ENCODE measurements at regions not wholly inside any gene's neighbourhood (a gene's known extent, or its start where the extent isn't known, plus 50 kb on each side); places are given as distances from the start of the nearest gene placed in this dataset.
"Not testable (repeated sequence)": the region's sequence is repeated elsewhere in the genome, so short reads cannot be mapped to it uniquely, and the experiment has no call there.

DNA sequence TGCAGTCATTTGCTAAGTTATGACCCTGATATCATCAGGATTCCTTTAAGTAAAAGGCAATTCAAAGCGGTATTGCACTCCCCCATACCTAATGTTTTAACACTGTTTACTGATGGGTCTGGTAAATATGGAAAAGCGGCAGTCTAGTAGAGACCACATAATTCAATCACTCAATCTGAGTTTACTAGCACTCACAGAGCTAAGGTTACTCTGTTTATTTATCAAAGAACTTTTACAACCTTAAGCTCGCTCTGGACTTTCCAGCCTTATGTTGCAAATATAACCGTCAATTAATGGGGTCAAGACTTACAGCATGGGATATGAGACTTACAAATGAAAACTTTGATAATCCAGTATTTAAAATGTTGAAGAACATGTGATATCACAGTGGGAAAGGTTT is 124.5 kb upstream of the ZCCHC13 start:
- no peak for DNase-seq

DNA sequence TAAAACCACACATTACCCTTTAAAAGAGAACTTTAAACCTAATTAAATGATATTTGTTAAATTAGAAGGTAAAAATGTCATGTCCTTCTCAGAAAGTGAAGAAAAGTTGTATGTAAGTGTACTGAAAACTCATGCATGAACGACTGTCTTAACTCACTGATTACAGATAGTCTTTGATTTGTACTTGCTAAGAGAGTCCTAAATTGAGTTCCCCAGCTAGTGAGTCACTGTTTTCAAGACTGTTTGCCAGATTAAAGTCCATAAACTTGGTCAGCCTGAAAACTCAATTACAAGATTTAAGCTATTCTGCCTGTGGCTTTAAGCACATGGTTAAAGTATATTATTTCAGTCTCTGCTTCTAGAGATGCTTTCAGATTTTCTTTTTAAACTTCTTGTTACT is 124.9 kb upstream of the ZCCHC13 start:
- no peak for DNase-seq

DNA sequence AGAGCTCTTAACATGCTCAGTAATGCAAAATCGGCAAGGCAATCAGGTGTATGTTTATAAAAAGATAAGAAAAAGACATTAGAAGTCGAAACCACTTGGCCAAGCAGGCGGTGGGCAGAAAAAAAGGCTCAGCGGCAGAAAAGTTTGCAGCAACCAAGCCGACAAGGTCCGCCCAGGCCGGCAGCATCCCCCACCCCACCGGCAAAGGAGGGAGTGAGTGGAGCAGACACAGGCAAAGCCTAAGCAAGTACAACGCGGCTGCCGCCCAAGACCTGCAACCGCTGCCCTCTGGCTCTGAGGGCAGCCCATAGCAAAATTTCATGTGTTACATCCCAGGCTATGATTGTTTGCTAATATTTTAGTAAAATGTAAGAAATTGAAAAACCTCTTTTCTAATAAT is 125.4 kb upstream of the ZCCHC13 start:
- no peak for DNase-seq

DNA sequence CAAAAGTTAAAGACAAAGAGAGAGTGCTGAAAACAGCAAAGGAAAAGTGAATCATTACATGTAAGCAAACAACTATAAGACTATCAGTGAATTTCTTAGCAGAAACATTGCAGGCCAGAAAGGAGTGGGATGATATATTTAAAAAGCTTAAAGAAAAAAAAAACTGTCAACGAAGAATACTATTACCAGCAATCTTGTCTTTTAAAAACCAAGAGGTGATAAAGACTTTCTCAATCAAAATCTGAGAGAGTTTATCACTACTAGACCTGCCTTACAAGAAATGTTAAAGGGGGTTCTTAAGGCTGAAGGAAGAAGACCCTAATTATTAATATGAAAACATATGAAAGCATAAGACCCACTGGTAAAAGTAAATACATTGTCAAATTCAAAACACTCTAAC is 132.5 kb upstream of the ZCCHC13 start:
- DNase-seq = no peak

DNA sequence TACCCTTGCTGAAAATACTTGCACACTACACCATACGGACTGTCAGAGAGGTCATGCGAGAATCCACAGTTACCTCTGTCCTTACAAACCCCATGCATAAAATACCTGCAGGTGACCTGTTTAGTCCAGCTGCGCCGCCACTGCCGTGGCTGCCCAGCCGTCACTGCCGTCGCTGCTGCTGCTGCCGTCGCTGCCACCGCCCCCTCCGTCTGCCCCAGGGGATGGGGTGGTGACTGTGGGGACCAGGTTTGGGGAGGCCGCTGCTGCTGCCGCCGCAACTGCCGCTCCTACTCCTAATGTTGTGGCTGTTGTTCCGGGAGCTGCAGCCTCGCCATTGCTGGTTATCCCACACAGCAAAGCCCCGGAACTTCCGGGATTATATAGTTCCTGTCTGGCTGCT is 141.8 kb upstream of the ZCCHC13 start:
- no peak for DNase-seq

DNA sequence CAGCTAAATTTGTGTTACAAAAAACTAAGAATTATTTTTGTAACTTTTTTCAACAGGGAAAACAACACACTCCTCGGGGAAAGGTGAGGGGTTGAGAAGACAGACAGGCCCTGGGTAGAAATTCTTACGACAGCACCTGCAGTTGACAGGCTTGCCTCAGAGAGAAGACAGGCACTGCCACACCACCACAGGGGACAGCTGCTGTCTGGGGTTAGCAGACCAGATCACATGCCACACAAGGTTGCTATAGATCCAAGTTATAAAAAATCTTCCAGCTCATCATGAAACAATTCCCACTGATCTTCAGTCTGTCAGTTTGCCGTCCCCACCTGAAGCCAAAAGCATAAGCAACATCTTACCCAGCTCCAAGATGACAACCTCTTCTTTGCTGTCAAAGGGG is 143.2 kb upstream of the ZCCHC13 start:
- no peak for DNase-seq

DNA sequence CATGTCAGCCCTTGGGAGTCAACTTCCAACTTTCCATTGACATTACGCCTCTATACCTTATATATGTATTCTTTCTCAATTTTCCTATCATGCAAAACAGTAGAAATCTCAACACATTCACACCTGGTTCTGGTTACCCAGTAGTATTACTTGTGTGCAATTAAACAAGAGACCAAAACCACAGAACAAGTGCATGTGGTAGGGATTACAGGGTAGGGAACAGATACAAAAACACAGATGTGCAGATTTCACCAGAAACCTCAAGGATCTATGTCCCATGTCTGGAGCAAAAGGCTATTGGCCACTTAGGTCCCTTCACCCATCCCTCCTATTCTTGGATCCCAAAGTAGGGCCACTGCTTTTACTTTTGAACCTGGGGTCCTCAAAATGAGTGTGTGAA is 143.6 kb upstream of the ZCCHC13 start:
- no peak for DNase-seq

DNA sequence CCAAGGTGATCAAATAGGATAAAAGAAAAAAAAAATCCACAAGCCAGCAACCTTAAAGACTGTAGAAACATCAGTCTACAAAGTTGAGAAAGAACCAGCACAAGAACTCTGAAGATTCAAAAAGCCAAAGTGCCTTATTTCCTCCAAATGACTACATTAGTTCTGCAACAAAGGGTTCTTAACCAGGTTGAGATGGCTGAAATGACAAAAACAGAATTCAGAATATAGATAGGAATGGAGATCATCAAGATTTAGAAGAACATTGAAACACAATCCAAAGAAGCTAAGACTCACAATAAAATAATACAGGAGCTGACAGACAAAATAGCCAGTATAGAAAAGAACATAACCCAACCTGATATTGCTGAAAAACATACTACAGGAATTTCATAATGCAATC is 156.5 kb upstream of the ZCCHC13 start:
- no peak for DNase-seq

DNA sequence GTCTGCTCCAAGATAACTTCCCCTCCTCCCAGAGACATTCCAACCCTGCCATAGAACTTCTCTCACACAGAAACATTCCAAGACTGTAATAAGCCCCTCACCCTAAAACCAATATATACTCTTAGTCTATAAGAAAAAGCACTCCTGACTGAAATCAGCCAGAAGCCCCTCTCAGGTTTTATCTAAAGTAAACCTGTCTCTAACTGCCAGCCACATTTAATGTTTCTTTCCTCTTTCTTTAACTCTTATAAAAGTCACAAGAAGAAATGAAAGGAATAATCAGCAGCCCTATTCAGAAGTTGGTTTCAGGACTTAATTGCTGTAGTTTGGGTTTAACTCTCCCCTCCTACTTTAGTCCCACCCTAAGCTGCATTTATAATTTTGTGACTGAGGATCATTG is 165.0 kb upstream of the ZCCHC13 start:
- no peak for DNase-seq

DNA sequence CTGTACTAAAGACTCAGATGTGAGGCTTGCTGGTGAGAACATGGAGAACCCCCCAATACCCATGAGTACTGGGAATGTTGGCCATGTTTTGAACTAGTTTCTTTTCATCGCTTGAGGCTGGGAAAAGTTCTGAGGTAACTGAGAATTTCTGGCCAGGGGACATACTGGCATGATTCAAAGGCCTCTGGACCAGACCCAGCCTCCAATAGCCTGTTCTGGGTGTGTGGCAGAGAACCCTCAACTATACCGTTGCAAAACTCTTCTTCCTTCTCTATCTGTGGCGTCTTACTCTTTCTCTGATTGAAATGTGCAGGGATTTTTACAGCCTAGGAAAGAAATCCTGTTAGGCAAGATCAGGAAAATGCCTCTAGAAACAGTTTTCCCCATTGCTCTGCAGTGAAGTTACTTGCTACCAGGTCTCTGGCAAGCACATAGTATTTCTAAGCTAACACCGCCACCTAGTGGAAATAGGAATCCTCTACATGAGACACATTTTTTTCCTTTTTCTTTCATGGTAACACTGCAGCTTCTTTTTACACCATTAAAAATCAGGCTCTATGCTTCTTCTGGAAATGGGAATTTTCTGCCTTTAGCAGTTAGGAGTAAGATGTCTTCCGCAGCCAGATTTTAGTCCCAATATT is 170.7 kb upstream of the ZCCHC13 start:
- DNase-seq = peak; percentile 6 to 60

DNA sequence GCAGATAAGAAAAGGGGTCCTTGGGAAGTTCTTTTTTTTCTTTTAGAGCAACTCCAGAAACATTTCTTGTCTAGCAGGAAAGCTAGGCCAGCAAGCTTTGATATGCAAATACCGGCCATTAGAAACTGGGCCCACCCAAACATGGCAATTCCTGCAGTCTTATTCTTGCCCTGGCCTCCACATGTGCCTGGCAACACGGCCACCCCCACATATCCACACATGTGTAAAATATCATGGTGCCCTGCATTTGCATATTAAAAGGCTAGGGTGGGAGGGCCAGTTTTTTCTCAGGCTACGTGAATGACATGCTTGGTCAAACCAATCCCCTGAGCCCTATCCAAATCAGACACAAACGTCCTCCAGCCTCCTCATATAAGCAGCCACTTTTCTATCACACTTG is 171.7 kb upstream of the ZCCHC13 start:
- no peak for DNase-seq

DNA sequence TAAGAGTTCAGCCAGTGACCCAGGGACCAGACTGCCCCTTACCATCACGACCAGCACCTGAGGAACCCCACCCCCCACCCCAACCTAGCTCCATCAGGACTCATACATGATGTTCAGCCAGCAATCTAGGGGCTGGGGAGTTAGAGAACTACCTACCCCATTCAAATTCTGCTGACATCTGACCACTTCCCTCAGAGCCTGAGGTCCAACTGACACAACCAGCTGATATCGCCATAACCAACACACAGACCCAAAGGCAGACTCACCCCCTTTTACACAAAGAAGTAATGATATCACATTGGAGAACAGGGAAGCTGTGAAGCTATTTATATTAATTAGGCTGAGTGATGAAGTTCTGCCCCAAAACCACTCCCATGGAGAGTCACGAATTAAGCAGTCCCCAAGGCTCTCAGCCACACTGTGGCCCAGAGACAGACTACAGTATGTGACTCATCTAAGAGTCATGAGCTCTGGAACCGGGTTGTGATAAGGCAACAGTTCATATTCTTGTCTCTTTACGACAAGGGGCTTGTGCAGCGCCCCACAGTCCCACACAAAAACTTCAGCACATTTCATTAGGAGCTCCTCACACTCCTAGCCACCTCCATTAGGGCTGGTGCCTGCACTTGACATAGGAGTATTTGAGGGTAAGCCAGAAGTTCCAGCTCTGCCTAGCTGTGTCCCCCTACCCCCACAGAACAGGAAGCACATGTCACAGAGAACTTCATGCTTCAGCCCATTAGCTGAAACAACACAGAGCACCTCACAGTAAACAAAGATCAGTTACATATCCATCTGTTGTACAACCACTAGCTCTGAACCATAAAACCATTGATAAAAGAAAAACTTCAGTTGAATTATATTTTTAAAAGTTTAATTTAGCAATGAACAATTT is 184.7 kb upstream of the ZCCHC13 start:
- DNase-seq = peak in 1 of 2 experiments; percentile 19

DNA sequence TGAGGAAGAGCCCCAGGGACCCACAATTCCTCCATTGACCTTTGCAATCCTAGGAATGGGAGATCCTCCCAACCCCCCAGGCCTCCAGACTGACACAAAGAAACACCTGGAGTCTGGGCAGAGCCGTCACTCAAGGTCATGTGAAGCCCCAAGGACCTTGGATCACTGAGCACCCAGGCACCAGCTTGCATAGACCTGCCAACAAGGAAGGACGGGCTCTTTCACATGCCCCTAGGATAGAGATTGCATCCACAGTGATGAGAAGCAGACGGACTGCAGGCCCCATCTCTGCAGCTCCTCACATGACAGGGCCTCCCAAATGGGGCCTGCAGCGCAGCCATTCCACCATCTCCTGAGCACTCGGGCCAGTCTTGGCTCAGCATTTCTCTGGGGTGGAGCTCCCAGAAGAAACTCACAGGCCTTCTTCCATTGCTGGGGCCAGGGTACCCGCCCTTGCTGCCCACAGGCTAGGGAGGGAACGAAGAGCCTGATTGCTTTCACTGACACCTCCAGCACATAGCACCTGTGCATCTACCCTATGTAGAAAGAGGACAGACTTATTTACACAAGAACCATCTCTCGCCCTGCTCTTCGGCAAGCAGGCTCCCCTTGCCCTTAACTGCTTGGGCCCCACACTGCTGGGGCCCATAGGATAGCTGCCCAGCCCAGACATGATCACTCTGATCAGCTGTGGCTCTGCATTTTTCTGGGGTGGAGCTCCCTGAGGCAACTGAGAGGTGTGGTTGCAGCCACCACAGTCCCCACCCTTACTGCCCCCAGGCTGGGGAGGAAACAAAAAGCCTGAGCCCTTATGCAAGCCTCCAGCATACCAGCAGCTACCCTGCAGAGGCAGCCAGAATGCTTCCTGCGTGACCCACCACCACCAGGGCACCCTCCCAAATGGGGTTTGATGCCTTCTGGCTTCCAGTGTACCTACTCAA is 185.7 kb upstream of the ZCCHC13 start:
- DNase-seq = no peak

DNA sequence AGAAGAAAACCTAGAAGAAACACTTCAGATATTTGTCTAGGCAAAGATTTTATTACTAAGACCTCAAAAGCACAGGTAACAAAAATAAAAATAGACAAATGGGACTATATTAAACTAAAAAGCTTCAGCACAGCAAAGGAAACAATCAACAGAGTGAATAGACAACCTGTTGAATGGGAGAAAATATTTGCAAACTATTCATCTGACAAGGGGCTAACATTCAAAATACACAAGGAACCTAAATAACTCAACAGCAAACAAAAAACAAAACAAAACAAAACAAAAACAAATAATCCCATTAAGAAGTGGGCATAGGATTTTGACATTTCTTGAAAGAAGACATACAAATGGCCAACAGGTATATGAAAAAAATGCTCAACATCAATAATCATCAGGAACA is 192.7 kb upstream of the ZCCHC13 start:
- no peak for DNase-seq

DNA sequence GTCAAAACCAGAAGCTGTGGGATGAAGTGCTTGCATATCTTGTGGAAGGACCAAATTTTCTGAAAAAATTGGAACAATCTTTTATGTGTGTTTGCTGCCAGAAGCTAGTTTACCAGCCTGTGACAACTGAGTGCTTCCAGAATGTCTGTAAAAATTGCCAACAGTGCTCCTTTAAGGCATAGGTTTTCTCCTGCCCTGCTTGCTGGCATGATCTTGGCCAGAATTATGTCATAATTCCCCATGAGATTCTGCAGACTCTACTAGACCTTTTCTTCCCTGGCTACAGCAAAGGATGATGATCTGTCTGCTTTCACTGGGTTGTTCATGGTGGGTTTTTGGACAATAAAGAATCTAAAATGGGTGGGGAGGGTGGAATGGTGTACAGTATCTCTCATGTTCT is 196.3 kb upstream of the ZCCHC13 start:
- no peak for DNase-seq

DNA sequence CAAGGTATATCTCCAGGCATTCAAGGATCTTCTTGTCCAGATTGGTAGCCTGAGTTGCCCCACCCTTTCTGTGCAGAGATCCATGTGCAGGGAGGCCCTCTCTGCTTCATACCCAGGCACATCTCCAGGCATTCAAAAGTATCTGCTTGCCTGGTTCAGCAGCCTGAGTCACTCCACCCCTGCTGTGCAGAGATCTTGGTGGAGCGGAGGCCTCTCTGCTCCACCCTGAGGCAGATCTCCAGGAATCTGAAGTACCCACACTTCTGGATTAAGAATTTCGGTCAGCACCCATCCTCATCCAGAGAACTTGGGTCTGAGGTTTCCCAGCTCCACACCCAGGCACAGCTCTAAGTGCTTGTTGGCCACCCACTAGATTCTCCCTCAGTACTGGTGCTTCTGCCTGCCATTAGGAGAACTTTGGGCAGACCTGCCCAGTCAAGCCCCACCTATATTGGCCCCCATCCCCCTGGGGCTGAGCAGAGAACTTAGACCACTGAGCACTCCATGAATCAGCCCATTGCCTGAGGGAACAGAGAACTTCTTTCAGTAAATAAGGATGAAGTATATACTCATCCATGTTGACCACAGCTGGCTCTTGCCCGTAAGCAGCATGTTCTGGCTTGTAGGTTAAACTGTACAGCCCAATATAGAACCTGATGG is 199.5 kb upstream of the ZCCHC13 start:
- no peak for DNase-seq

DNA sequence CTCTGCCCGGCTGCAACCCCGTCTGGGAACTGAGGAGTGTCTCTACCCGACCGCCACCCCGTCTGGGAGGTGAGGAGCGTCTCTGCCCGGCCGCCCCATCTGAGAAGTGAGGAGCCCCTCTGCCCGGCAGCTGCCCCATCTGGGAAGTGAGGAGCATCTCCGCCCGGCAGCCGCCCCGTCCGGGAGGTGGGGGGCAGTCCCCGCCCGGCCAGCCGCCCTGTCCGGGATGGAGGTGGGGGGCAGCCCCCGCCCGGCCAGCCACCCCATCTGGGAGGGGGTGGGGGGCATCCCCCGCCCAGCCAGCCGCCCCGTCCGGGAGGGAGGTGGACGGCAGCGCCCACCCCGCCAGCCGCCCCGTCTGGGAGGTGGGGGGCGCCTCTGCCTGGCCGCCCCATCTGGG is 205.6 kb upstream of the ZCCHC13 start:
- not testable (repeated sequence) for DNase-seq

DNA sequence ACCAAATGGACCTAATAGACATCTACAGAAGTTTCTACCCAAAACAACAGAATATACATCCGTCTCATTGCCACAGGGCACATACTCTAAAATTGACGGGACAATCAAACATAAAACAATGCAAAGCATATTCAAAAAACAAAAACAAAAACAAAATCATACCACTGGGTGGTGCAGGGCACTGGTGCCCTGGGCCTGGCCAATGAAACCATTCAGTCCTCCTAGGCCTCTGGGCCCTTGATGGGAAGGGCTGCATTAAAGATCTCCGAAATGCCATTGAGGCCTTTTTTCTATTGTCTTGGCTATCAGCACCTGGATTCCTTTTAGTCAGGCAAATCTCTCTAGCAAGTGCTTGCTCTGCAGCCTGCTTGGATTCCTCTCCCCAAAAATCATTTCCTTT is 213.9 kb upstream of the ZCCHC13 start:
- no peak for DNase-seq

DNA sequence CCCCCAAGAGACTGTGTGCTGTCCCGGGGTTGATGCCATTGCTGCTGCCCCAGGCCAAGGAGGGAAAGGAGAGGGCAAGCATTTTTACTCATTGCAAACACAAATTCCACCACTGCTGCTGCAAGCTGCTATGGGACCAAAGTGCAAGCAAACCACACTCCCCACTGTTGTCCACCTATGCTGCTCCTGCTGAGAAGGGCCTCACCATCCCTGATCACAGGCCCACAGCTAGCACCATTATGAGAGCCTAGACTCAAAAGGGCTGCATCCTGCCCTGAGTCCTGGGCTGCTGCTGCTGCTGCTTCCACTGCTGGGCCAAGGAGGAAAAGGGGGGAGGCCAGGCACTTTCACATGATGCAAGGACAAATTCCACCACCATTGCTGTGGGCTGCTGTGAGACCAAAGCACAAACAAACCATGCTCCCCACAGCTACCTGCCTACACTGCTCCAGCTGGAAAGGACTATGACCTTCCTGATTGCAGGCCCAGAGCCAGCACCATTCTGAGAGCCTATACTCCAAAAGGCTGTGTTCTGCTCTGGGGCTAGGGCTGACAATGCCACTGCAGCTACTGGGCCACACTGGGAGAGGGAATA is 218.2 kb upstream of the ZCCHC13 start:
- no peak for DNase-seq

DNA sequence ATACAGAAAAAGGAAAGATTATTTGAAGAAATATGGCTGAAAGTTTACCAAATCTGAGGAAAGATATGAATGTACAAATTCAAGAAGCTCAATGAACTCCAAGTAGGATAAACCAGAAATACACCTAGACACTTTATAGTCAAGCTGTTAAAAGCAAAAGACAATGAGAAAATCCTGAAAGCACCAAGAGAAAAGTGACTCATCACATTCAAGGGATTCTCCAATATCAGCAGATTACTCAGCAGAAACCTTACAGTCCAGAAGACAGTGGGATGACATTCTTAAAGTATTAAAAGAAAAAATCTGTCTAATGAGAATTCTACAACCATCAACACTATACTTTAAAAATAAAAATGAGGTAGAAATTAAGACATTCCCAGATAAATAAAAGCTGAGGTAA is 223.8 kb upstream of the ZCCHC13 start:
- DNase-seq = no peak

DNA sequence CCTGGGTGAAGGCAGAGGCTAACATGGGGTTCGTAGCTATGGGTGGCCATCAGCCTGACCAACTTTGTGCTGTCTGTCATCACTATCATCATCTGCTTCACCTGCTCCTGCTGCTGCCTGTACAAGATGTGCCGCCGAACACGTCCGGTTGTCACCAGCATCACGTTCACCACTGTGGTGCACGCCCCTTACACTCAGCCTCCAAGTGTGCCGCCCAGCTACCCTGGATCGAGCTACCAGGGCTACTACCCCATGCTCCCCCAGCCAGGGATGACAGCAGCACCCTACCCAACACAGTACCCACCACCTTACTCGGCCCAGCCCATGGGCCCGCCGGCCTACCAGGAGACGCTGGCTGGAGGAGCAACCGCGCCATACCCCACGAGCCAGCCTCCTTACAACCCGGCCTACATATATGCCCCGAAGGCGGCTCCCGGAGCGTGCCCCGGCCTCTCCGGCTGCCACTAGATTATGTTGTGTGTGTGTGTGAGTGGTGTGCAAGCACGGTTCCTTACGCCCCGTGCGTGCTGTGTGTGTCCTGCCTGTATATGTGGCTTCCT is 213.4 kb upstream of the XIST start:
- DNase-seq = no peak
